ENCODE measurements at regions not wholly inside any gene's neighbourhood (a gene's known extent, or its start where the extent isn't known, plus 50 kb on each side); places are given as distances from the start of the nearest gene placed in this dataset.
"Not testable (repeated sequence)": the region's sequence is repeated elsewhere in the genome, so short reads cannot be mapped to it uniquely, and the experiment has no call there.

- no peak for DNase-seq
Observed at GRCh38 chr13:73549717-73550116, 490.9 kb downstream of the KLF5 start.

GRCh38 chr13:73548449-73548848 is 489.6 kb downstream of the KLF5 start:
- no peak for DNase-seq

GRCh38 chr13:73547239-73547638 is 488.4 kb downstream of the KLF5 start:
- no peak for DNase-seq

- DNase-seq: no peak
Observed at GRCh38 chr13:73544175-73544574, 485.4 kb downstream of the KLF5 start.

GRCh38 chr13:73542446-73542845 is 483.6 kb downstream of the KLF5 start:
- no peak for DNase-seq

GRCh38 chr13:73536865-73537264 is 478.1 kb downstream of the KLF5 start:
- DNase-seq: no peak

- DNase-seq: no peak
Observed at GRCh38 chr13:73535341-73535740, 476.5 kb downstream of the KLF5 start.

- no peak for DNase-seq
Observed at GRCh38 chr13:73532987-73533510, 474.2 kb downstream of the KLF5 start.

- no peak for DNase-seq
Observed at GRCh38 chr13:73532582-73532981, 473.8 kb downstream of the KLF5 start.

- no peak for DNase-seq
Observed at GRCh38 chr13:73531014-73531413, 472.2 kb downstream of the KLF5 start.

GRCh38 chr13:73522937-73523336 is 464.1 kb downstream of the KLF5 start:
- no peak for DNase-seq

- DNase-seq: no peak
Observed at GRCh38 chr13:73521985-73522524, 463.2 kb downstream of the KLF5 start.

GRCh38 chr13:73521290-73521624 is 462.5 kb downstream of the KLF5 start:
- no peak for DNase-seq

GRCh38 chr13:73520566-73521289 is 461.9 kb downstream of the KLF5 start:
- DNase-seq: no peak

GRCh38 chr13:73520135-73520534 is 461.3 kb downstream of the KLF5 start:
- not testable (repeated sequence) for DNase-seq

GRCh38 chr13:73519396-73520116 is 460.8 kb downstream of the KLF5 start:
- DNase-seq: no peak

- DNase-seq: no peak
Observed at GRCh38 chr13:73517766-73518165, 459.0 kb downstream of the KLF5 start.

- DNase-seq: no peak
Observed at GRCh38 chr13:73516731-73517130, 457.9 kb downstream of the KLF5 start.

GRCh38 chr13:73514208-73514607 is 455.4 kb downstream of the KLF5 start:
- no peak for DNase-seq

- no peak for DNase-seq
Observed at GRCh38 chr13:73513751-73514150, 454.9 kb downstream of the KLF5 start.

GRCh38 chr13:73508841-73509240 is 450.0 kb downstream of the KLF5 start:
- DNase-seq: no peak

GRCh38 chr13:73505376-73505890 is 446.6 kb downstream of the KLF5 start:
- no peak for DNase-seq

GRCh38 chr13:73499695-73500094 is 440.9 kb downstream of the KLF5 start:
- no peak for DNase-seq

GRCh38 chr13:73497430-73497829 is 438.6 kb downstream of the KLF5 start:
- DNase-seq: no peak
